ENCODE measurements at regions not wholly inside any gene's neighbourhood (a gene's known extent, or its start where the extent isn't known, plus 50 kb on each side); places are given as distances from the start of the nearest gene placed in this dataset.

GRCh38 chr17:53626286-53626685 lies 196.4 kb upstream of the KIF2B start:
- no peak for TF ChIP-seq CTCF (IDR thresholded peaks at IDR 0.05)
- no peak for TF ChIP-seq POLR2AphosphoS5 (IDR thresholded peaks at IDR 0.05; ENCODE audit: insufficient read depth in 1 of 2, low read depth in 1 of 2)
- TF ChIP-seq POLR2A (IDR thresholded peaks at IDR 0.05): no peak

Measured in vagina (tissue), 2 donors.